ENCODE measurements at regions not wholly inside any gene's neighbourhood (a gene's known extent, or its start where the extent isn't known, plus 50 kb on each side); places are given as distances from the start of the nearest gene placed in this dataset.
"Not testable (repeated sequence)": the region's sequence is repeated elsewhere in the genome, so short reads cannot be mapped to it uniquely, and the experiment has no call there.

- 38 to 46% methylated on average over 1 of the region's 1 CpG for WGBS, 2 donors
- ATAC-seq: peak in 1 of 4 donors; percentile 42
- no peaks in the 10 kb centered on the region for H3K27me3 ChIP-seq
- no peaks in the 10 kb centered on the region for H3K9me3 ChIP-seq
- no peak overlapping the region for H3K27ac ChIP-seq
- no peak for TF ChIP-seq CTCF (IDR thresholded peaks at IDR 0.05)
- no peaks in the 10 kb centered on the region for H3K4me1 ChIP-seq
- DNase-seq: peak in 1 of 6 donors; percentile 19
- intact Hi-C loops (cut with DNase I): no loop called here
- FAIRE-seq: no peak
- no peaks in the 10 kb centered on the region for H3K36me3 ChIP-seq
- no peak overlapping the region for H3K4me3 ChIP-seq
These were observed 74.3 kb upstream of the LRRC4C start for GRCh38 chr11:41533761-41534160.

DNA sequence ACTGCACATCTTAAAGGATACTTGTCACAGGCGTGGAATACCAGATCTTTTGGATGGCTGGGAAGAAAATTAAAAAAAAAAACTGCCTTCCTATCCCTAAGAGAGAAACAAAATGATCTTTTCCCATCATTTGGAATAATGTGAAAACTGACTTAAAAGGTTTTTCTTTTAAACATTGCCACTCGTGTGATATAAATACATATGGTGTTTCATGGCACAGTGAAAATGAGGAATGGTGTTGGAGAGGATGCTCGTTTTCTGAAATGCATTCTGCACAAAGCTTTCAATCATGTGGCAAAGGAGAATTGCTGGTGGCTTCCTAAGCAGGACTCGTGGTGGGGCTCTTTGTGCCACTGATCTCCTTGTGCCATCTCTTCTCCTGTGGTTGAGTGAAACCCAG lies 74.9 kb upstream of the LRRC4C start:
- FAIRE-seq: no peak

GRCh38 chr11:41534861-41535260 lies 75.4 kb upstream of the LRRC4C start:
- no peak for FAIRE-seq
- Histone ChIP-seq H3K27ac (no peak overlapping the region), H3K4me1 (no peaks in the 10 kb centered on the region), H3K4me3 (no peak overlapping the region), H3K36me3 (no peaks in the 10 kb centered on the region), H3K27me3 (no peaks in the 10 kb centered on the region), H3K9me3 (no peaks in the 10 kb centered on the region)
- TF ChIP-seq CTCF (IDR thresholded peaks at IDR 0.05): no peak
- DNase-seq: no peak
- intact Hi-C loops (cut with DNase I): no loop called here
- ATAC-seq: no peak
- 34 to 41% methylated on average over 2 of the region's 2 CpGs for WGBS, 2 donors

More for the DNA sequence above, 74.9 kb upstream of the LRRC4C start:
- Histone ChIP-seq H3K27me3 (no peaks in the 10 kb centered on the region), H3K4me1 (no peaks in the 10 kb centered on the region), H3K4me3 (no peak overlapping the region), H3K9me3 (no peaks in the 10 kb centered on the region), H3K27ac (no peak overlapping the region), H3K36me3 (no peaks in the 10 kb centered on the region)
- no peak for ATAC-seq
- no peak for TF ChIP-seq CTCF (IDR thresholded peaks at IDR 0.05)
- intact Hi-C loops (cut with DNase I): no loop called here
- WGBS, 2 donors: 32 to 46% methylated on average over 4 of the region's 4 CpGs
- DNase-seq: no peak

DNA sequence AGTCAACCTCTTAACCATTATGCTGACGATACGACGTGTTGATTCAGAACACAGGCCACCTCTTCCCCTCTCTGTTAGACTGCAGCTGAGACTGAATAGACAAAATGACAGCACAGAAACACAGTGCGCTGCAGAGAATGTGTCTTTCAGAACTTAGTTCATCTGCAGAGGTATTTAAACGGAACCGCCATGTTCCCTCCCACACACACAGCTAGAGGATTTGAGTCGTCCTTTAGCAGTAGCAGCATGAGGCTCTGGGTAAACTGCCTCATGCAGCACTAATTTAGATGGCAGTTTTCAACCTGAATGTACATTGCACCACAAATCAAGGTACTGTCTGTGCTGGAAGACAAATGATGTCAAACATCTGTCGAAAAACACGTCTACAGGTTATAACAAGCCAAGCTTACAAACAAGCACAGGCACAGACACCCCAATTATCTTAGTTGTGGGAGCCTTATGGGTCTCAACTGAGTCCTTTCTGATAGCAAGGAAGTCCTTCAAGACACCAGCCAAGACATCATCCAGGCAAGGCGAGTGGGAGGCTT lies 76.6 kb upstream of the LRRC4C start:
- intact Hi-C loops (cut with DNase I): no loop called here
- Histone ChIP-seq H3K36me3 (no peaks in the 10 kb centered on the region), H3K27me3 (no peaks in the 10 kb centered on the region), H3K27ac (no peak overlapping the region), H3K9me3 (no peaks in the 10 kb centered on the region), H3K4me3 (no peak overlapping the region), H3K4me1 (no peaks in the 10 kb centered on the region)
- DNase-seq: no peak
- no peak for ATAC-seq
- no peak for TF ChIP-seq CTCF (IDR thresholded peaks at IDR 0.05)
- no peak for FAIRE-seq
- 63 to 74% methylated on average over 10 of the region's 10 CpGs for WGBS, 2 donors

DNA sequence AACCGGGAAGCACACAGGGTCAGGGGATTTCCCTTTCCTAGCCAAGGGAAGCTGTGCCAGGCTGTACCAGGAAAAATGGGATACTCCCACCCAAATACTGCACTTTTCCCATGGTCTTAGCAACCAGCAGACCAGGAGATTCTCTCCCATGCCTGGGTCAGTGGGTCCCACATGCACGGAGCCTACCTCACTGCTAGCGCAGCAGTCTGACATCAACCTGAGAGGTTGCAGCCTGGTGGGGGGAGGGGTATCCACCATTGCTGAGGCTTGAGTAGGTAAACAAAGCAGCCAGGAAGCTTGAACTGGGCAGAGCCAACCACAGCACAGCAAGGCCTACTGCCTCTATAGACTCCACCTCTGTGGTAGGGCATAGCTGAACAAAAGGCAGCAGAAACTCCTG lies 85.5 kb upstream of the LRRC4C start:
- H3K9me3 ChIP-seq; intact Hi-C loops (cut with DNase I); ATAC-seq; H3K27ac ChIP-seq; H3K27me3 ChIP-seq; H3K4me1 ChIP-seq; FAIRE-seq; DNase-seq; H3K36me3 ChIP-seq; H3K4me3 ChIP-seq: not testable (repeated sequence)
- 78 to 88% methylated on average over 3 of the region's 3 CpGs for WGBS, 2 donors
